ENCODE measurements at regions not wholly inside any gene's neighbourhood (a gene's known extent, or its start where the extent isn't known, plus 50 kb on each side); places are given as distances from the start of the nearest gene placed in this dataset.

DNA sequence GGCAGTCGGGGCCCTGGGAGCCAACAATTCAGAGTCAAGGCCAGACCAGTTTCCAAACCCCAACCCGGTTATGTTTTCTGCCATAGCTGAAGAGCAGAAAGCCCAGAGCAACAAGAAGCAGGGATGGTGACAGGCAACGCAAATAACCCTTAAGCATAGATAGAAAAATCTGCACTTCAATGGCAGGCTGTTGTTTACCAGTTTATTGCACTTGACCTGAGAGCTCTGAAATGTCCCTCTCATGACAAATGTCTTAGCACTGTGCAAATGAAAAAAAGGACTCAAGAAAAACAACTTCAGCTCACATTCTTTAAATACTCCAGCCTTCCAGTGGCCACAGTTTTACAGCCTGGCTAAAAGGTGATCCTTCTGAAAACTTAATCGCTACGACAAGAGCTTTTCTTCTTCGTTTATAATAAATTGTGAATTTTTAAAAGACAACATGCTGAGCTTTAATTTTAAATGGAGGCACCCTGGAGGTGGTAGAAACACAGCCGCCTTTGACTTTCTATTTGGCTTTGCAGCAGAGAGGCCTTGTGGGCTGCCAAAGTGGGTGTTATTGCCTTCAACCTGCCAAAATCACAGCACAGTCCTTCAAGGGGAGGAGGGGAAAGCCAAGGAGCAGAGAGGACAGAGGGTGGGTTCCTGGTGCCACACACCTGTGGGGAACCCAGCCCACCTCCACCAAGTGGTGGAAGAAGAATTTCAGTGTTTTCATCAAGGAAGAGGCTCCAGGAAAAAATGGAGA lies 289.5 kb upstream of the CDYL start:
- DNase-seq = no peak
- 62 to 79% (median 66%) methylated on average over 7 of the region's 7 CpGs for WGBS, 5 donors
- Histone ChIP-seq H3K27me3 (replicated peaks in 1 of 7) (peaks cover 0 to 10% (median 0%) of the 10 kb centered on the region in 7 donors), H3K4me3 (no peak overlapping the region), H3K27ac (no peak overlapping the region), H3K36me3 (no peaks in the 10 kb centered on the region), H3K9me3 (peaks cover 0 to 47% (median 19%) of the 10 kb centered on the region in 8 donors), H3K4me1 (no peaks in the 10 kb centered on the region)
- intact Hi-C loops (cut with DNase I; ENCODE audit: low total_unique reads) = no loop called here
- TF ChIP-seq POLR2A (IDR thresholded peaks at IDR 0.05) (no peak), POLR2AphosphoS5 (IDR thresholded peaks at IDR 0.05) (no peak)
- TF ChIP-seq, protein P1, sequence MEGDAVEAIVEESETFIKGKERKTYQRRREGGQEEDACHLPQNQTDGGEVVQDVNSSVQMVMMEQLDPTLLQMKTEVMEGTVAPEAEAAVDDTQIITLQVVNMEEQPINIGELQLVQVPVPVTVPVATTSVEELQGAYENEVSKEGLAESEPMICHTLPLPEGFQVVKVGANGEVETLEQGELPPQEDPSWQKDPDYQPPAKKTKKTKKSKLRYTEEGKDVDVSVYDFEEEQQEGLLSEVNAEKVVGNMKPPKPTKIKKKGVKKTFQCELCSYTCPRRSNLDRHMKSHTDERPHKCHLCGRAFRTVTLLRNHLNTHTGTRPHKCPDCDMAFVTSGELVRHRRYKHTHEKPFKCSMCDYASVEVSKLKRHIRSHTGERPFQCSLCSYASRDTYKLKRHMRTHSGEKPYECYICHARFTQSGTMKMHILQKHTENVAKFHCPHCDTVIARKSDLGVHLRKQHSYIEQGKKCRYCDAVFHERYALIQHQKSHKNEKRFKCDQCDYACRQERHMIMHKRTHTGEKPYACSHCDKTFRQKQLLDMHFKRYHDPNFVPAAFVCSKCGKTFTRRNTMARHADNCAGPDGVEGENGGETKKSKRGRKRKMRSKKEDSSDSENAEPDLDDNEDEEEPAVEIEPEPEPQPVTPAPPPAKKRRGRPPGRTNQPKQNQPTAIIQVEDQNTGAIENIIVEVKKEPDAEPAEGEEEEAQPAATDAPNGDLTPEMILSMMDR (IDR thresholded peaks at IDR 0.05 in 8 of 11, conservative IDR thresholded peaks at IDR 0.05 in 3 of 11) = no peak

DNA sequence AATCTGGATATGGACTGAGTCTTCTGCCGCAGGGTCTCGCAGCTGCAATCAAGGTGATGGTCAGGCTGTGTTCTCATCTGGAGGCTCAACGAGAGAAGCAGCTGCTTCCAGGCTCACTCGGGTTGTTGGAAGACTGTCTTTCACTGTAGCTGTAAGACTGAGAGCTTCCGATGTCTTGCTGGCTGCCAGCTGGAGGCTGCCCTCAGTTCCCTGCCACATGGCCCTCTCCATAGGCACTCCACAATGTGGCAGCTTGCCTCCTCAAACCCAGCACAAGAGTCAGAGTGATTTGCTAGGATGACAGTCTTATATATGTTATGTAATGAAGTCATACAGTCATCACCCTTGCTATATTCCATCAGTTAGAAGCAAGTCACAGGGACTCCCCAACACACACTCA lies 290.5 kb upstream of the CDYL start:
- 88 to 97% (median 92%) methylated on average over 5 of the region's 5 CpGs for WGBS, 5 donors

DNA sequence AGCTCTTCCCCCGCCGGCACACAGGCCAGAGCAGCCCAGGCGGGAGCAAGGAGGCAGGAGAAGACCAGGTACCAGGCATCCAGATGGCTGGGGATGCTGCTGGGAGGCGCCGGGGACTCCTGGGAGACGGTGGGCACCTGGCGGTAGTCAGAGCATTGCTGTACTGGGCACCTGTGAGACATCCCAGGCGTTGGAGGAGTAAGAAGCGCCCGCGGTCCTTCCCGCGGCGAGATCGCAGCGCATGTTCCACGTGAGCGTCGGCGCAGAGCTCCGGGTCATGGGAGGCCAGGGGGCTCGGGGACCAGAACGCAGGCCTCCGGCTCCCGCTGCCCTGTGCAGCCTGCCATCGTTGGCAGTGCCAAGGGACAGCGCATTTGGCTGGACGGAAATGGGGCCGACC lies 293.7 kb upstream of the CDYL start:
- Histone ChIP-seq H3K4me3 (no peak overlapping the region), H3K27ac (no peak overlapping the region), H3K27me3 (replicated peaks in 1 of 7) (peaks cover 0 to 21% (median 0%) of the 10 kb centered on the region in 7 donors), H3K9me3 (peaks cover 0 to 18% (median under 1%) of the 10 kb centered on the region in 8 donors), H3K4me1 (no peaks in the 10 kb centered on the region), H3K36me3 (no peaks in the 10 kb centered on the region)
- DNase-seq = no peak
- intact Hi-C loops (cut with DNase I; ENCODE audit: low total_unique reads) = no loop called here
- no peak for TF ChIP-seq POLR2A (IDR thresholded peaks at IDR 0.05)
- TF ChIP-seq, protein P1 (IDR thresholded peaks at IDR 0.05 in 8 of 11, conservative IDR thresholded peaks at IDR 0.05 in 3 of 11) = no peak
- 82 to 94% (median 92%) methylated on average over 15 to 29 of the region's 29 CpGs for WGBS, 5 donors

More for the DNA sequence above, 290.5 kb upstream of the CDYL start:
- Histone ChIP-seq H3K27ac (no peak overlapping the region), H3K27me3 (replicated peaks in 1 of 7) (peaks cover 0 to 17% (median 0%) of the 10 kb centered on the region in 7 donors), H3K4me1 (no peaks in the 10 kb centered on the region), H3K36me3 (no peaks in the 10 kb centered on the region), H3K4me3 (no peak overlapping the region), H3K9me3 (peaks cover 0 to 47% (median 19%) of the 10 kb centered on the region in 8 donors)
- DNase-seq = no peak
- TF ChIP-seq POLR2AphosphoS5 (IDR thresholded peaks at IDR 0.05) (no peak), POLR2A (IDR thresholded peaks at IDR 0.05) (no peak)
- TF ChIP-seq, protein P1 (IDR thresholded peaks at IDR 0.05 in 8 of 11, conservative IDR thresholded peaks at IDR 0.05 in 3 of 11) = no peak
- intact Hi-C loops (cut with DNase I; ENCODE audit: low total_unique reads) = no loop called here

DNA sequence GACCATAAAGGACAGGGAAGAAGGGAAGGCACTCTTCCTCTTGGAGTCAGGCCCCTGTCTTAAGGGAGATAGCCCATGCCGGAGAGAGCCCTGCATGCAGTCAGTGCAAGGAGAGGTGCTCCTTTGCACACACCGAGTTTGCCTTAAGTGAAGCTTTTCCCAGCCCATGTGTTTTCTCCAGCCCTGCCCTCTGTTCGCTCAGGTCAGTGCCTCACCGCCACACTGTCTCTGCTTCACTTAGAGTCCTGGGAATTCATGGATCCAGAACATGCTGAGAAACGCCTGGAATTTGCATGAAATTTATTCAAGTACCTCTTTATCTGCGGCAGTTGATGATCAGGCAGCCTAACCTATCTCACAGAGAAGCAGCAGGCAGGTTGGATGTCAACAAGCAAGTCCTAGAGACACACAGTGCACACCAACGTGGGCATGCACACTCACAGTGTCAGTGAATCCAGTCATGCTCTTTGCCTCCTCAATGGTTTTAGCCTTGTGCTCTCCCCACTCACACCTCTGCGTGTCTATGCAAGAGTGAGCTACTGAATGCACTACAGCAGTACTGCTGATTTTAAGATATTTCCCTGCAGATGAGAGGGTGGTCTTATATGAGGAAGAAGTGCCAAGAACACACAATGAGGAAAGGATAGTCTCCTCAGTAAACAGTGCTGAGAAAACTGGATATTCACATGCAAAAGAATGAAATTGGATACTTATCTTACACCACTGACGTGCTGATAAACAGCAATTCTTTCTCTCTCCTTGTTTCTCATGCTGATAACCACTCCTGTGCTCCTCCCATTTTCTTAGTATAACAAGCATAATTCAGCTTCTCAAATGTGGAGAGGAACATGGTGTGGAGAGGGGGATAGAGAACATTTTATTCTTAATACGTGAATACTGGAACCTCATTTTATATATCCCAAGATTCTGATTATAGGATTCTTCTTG lies 295.1 kb upstream of the CDYL start:
- Histone ChIP-seq H3K27me3 (replicated peaks in 1 of 7) (peaks cover 0 to 21% (median 0%) of the 10 kb centered on the region in 7 donors), H3K27ac (no peak overlapping the region), H3K9me3 (peaks cover 0 to 5% (median 0%) of the 10 kb centered on the region in 8 donors), H3K36me3 (no peaks in the 10 kb centered on the region), H3K4me3 (no peak overlapping the region), H3K4me1 (no peaks in the 10 kb centered on the region)
- 74 to 86% (median 78%) methylated on average over 10 of the region's 10 CpGs for WGBS, 5 donors
- no peak for DNase-seq
- TF ChIP-seq, protein P1 (IDR thresholded peaks at IDR 0.05 in 8 of 11, conservative IDR thresholded peaks at IDR 0.05 in 3 of 11) = no peak
- TF ChIP-seq POLR2A (IDR thresholded peaks at IDR 0.05) (no peak), POLR2AphosphoS5 (IDR thresholded peaks at IDR 0.05) (no peak)
- intact Hi-C loops (cut with DNase I; ENCODE audit: low total_unique reads) = no loop called here

Measured in spleen (tissue), 11 donors.